HG03571 (cell line): ENCODE measurements at regions not wholly inside any gene's neighbourhood (a gene's known extent, or its start where the extent isn't known, plus 50 kb on each side); places are given as distances from the start of the nearest gene placed in this dataset.

Experiments
- ATAC-seq: cut with Tn5 transposase; IDR thresholded peaks from one replicate; pipeline ENCODE4 v1.9.1; 2021; ENCODE audit not compliant: unreplicated experiment

DNA sequence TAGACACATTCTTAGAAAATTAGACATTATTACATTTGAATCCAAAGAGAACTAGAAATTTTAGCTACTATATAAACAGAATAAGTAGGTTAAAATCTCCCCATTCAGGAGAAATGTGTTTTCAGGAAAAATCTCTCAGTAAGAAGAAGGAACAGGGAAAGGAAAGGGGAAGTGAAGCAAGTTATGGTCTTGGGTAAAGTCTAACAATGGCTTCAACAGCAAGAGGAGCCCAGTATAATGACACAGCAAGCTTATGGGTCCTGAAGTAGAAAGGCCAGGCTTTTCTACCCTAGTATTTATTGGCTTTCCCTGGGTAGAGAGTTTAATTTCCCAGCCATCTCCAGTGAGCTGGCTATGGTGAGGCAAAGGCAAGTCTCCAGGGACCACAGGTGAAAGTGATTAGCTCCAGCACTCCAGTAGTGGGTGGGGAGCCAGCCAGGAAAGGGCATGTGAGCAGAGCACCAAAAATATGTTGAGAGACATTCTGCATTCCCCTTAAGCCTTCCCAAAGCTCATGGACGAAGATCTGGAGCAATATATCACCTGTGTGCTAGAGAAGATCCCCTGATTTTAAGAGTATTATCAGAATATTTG, 981.7 kb downstream of the NR2F1-AS1 start:
- ATAC-seq, result no peak

GRCh38 chr5:92594031-92594430, 987.0 kb downstream of the NR2F1-AS1 start:
- ATAC-seq, result no peak

GRCh38 chr5:92588876-92589275, 992.1 kb downstream of the NR2F1-AS1 start:
- no peak for ATAC-seq

DNA sequence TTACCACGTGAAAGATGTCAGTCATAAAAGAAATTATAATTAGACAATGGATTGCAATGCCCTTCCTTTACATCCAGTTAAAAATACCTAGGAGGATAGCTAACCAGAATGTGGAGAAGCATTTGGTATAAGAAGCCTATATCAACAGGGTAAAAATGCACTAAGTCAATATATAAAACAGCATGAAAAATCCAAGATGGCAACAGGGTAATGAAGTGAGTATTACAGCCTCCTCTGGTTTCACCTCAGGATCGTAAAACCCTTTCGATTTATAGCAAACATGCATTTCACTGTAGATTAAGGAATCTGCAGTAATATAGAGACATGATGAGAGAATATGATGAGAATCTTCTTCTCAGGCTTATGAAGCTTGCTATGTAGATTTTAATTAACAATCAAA, 999.3 kb downstream of the NR2F1-AS1 start:
- ATAC-seq, result no peak

- ATAC-seq, result no peak
These were observed 999.8 kb downstream of the NR2F1-AS1 start for GRCh38 chr5:92581249-92581648.

- ATAC-seq, result no peak
These were observed 1000.2 kb downstream of the NR2F1-AS1 start for GRCh38 chr5:92580814-92581213.

DNA sequence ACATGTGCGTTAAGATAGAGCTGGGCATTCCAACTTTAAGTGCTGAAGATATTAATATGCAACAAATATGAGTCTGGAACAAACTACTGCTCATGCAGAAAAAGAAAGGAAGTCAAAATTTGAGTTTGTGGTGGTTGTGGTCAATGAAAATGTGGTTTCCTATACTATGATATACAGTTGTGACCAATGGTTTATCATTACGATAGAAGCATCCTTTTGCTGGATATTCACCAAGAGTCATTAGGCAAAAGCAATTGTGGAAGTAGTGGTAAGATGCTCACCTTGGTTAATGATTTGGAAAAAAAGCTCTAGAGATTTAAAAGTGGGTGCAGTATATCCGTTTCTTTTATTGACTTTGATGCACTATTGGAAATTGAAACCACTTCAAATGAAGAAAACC, 1007.0 kb downstream of the NR2F1-AS1 start:
- peak; percentile 71 for ATAC-seq

DNA sequence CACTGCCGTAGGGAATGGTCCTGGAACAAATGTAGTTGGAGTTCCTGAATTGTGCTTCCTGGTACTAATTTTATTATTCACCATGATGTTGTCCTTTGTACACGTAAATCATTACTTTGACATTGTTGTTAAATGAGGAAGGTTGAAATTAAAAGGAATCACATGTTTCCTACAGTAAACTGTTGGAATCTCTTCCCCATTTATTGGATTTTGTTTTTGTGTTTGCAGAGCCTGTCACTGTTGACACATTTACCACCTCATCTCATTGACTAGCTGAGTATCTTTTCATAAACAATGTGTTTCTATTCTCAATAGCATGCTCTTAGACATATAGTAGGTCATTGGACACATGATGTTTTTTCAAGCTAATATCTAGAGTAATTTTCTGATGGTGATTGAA, 1012.5 kb downstream of the NR2F1-AS1 start:
- ATAC-seq, result no peak

GRCh38 chr5:92567831-92568450, 1013.1 kb downstream of the NR2F1-AS1 start:
- no peak for ATAC-seq

DNA sequence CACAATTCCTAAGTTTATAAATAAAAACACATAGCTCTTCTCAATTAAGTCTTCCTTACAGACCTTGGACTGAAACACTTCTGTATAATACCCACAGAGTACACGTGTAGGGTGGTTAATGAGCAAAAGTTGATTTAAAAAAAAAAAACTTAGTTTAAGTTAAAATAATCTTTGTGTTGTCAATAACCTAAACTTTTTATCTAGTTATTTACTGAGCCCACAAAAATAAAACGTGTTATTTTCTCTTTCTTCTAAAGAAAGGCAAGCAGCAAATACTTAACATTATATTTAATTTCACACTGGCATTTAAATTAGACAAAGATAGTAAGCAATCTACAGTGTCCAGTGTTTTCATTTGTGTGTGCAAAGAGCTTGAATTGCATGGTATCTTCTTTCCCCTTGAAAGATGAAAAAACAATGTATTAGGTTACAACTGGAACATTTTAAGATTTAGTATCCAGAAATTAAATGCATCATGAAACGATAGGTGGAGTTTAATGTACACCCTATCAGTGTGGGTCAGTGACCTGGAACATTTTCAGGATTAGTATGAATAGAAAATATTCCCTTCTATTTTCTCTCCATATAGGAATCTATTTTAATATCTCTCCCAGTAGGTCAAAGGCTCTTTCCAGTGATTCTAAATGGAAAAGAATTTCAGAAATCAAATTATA, 1014.8 kb downstream of the NR2F1-AS1 start:
- ATAC-seq, result no peak

- no peak for ATAC-seq
These were observed 1015.3 kb downstream of the NR2F1-AS1 start for GRCh38 chr5:92565673-92566072.

DNA sequence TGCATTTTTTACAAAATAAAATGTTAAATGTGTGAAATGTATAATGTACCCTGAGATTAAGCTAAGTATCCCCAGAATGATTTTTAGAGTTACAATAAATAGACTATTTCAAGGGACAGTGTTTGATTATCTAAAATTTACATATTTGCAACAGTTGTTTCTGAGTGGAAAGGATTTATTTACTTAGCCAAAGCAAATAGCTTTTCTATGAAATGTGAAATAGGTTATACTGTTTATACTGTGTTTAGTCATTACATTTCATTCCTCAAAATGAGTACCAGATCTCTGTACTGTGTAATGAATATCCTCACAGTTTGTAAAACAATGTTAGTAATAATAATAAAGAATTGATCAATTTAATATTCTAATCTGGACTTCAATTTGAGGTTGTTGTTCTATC, 1019.0 kb downstream of the NR2F1-AS1 start:
- no peak for ATAC-seq

- ATAC-seq, result no peak
These were observed 1019.5 kb downstream of the NR2F1-AS1 start for GRCh38 chr5:92561411-92561959.

GRCh38 chr5:92560698-92561401, 1020.2 kb downstream of the NR2F1-AS1 start:
- no peak for ATAC-seq

GRCh38 chr5:92559781-92560180, 1021.2 kb downstream of the NR2F1-AS1 start:
- no peak for ATAC-seq

GRCh38 chr5:92559331-92559730, 1021.7 kb downstream of the NR2F1-AS1 start:
- no peak for ATAC-seq

DNA sequence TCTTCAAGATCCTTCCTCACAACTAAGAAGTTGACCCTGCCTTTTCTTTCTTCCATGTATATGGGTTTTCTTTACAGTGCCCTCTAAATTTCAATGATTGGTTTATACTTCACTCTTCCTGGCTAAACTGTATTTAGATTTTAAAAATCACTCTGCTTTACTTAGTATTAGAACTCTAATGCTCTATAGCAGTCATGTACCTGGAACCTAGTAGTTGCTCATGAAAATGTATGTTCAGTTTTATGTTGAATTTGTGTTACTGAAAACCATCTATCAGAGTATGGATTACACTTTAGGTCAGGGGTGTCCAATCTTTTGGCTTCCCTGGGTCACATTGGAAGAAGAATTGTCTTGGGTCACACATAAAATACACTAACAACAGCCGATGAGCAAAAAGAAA, 1024.3 kb downstream of the NR2F1-AS1 start:
- ATAC-seq, result no peak

GRCh38 chr5:92554447-92555085, 1026.5 kb downstream of the NR2F1-AS1 start:
- no peak for ATAC-seq

DNA sequence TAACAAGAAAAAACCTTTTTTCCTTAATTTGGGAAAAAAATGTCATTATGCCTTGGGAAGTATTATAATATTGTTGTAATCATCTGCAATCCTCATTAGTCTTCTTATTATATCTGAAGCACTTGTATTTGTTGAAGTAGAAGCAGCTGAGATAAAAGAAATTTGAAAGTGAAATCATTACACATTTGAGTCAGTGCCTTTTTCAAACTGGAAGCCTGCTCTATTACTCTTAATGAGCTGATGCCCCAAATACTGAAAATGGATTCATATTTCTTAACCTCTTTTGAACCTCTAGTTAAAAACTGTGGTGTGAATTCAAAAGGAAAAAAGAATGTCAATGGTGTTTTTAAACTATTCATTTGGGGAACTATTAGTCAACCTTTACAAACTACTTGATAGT, 1027.7 kb downstream of the NR2F1-AS1 start:
- no peak for ATAC-seq

- no peak for ATAC-seq
These were observed 1028.5 kb downstream of the NR2F1-AS1 start for GRCh38 chr5:92552206-92553160.
